GM12878 (cell line): ENCODE measurements at regions not wholly inside any gene's neighbourhood (a gene's known extent, or its start where the extent isn't known, plus 50 kb on each side); places are given as distances from the start of the nearest gene placed in this dataset.

ENCODE experiments used
- BACH1 ChIP-seq: fragments of 450-650 bp; IDR thresholded peaks from 2 replicates; pipeline ENCODE4 v1.6.1; 2017; ENCODE audit warnings: mild to moderate bottlenecking, borderline replicate concordance
- GABPA ChIP-seq: IDR thresholded peaks from 2 replicates; pipeline ENCODE4 v1.6.1; 2014; ENCODE audit warnings: antibody characterized with exemption, low read depth, mild to moderate bottlenecking, inconsistent platforms
- RBBP5 ChIP-seq: fragments of 200-600 bp; sonication (generic); conservative IDR thresholded peaks from 2 replicates; pipeline ENCODE4 v1.6.1; 2016
- TAF1 ChIP-seq: IDR thresholded peaks from 2 replicates; pipeline ENCODE4 v1.6.1; 2011; ENCODE audit warnings: mild to moderate bottlenecking, low read depth, low read length, borderline replicate concordance
- TCF7 ChIP-seq: IDR thresholded peaks from 2 replicates; pipeline ENCODE4 v1.6.1; 2014; ENCODE audit warnings: antibody characterized with exemption, borderline replicate concordance

DNA sequence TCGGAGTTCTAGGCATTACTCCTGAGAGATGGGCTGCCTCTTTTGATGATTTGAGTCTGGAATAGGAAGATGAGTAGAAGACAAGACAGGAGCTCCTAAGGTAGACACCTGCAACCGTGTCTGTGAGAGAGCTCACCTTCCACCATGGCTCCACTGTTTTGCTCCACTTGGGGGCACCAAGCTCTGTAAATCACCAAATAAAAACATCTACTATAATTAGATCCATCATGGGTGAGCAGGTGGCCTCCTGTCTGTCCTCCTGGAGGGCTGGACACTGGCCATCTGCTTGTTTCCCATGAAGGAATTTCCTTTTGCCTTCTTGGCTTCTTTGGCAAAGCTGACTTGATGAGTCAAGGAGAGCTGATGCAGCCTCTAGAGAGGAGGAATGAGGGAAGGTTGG lies 179.0 kb downstream of the HAPSTR1 start:
- no peak for TF ChIP-seq TAF1
- TF ChIP-seq RBBP5, result no peak
- TF ChIP-seq BACH1, result no peak
- no peak for TF ChIP-seq TCF7
- no peak for TF ChIP-seq GABPA
